ENCODE measurements at regions not wholly inside any gene's neighbourhood (a gene's known extent, or its start where the extent isn't known, plus 50 kb on each side); places are given as distances from the start of the nearest gene placed in this dataset.

GRCh38 chr20:52448513-52449232 is 257.1 kb upstream of the ZFP64 start:
- TF ChIP-seq CHD1 (IDR thresholded peaks at IDR 0.05; ENCODE audit: low read depth, low read length) (no peak), POLR2A (IDR thresholded peaks at IDR 0.05; ENCODE audit: control extremely low read depth in 1 of 2, low read depth in 2 of 2, low read length in 2 of 2) (no peak), POLR2AphosphoS5 (IDR thresholded peaks at IDR 0.05; ENCODE audit: low read depth, low read length) (no peak), RXRA (IDR thresholded peaks at IDR 0.05; ENCODE audit: insufficient read depth, low read depth, low read length) (no peak), EZH2 (IDR thresholded peaks at IDR 0.05; ENCODE audit: low read depth, low read length, severe bottlenecking) (no peak), CHD2 (IDR thresholded peaks at IDR 0.05; ENCODE audit: low read length) (no peak), CEBPB (IDR thresholded peaks at IDR 0.05; ENCODE audit: low read depth, low read length) (no peak), SP1 (IDR thresholded peaks at IDR 0.05; ENCODE audit: low read depth, low read length) (no peak), KDM5A (IDR thresholded peaks at IDR 0.05; ENCODE audit: low read length) (no peak), EP300 (IDR thresholded peaks at IDR 0.05; ENCODE audit: borderline replicate concordance in 1 of 2, low read depth in 2 of 2, low read length in 2 of 2) (no peak), RFX5 (IDR thresholded peaks at IDR 0.05; ENCODE audit: borderline replicate concordance, low read depth, low read length) (no peak), PHF8 (conservative IDR thresholded peaks at IDR 0.05; ENCODE audit: low read depth, low read length) (no peak)
- TF ChIP-seq, protein P1, sequence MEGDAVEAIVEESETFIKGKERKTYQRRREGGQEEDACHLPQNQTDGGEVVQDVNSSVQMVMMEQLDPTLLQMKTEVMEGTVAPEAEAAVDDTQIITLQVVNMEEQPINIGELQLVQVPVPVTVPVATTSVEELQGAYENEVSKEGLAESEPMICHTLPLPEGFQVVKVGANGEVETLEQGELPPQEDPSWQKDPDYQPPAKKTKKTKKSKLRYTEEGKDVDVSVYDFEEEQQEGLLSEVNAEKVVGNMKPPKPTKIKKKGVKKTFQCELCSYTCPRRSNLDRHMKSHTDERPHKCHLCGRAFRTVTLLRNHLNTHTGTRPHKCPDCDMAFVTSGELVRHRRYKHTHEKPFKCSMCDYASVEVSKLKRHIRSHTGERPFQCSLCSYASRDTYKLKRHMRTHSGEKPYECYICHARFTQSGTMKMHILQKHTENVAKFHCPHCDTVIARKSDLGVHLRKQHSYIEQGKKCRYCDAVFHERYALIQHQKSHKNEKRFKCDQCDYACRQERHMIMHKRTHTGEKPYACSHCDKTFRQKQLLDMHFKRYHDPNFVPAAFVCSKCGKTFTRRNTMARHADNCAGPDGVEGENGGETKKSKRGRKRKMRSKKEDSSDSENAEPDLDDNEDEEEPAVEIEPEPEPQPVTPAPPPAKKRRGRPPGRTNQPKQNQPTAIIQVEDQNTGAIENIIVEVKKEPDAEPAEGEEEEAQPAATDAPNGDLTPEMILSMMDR (IDR thresholded peaks at IDR 0.05; ENCODE audit: control extremely low read depth in 1 of 3, insufficient read depth in 1 of 3, low read depth in 1 of 3, low read length in 3 of 3) = no peak
- TF ChIP-seq, protein P2, sequence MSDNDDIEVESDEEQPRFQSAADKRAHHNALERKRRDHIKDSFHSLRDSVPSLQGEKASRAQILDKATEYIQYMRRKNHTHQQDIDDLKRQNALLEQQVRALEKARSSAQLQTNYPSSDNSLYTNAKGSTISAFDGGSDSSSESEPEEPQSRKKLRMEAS (IDR thresholded peaks at IDR 0.05) = no peak

All from H1 (cell line).